GM12878 (cell line): ENCODE measurements at regions not wholly inside any gene's neighbourhood (a gene's known extent, or its start where the extent isn't known, plus 50 kb on each side); places are given as distances from the start of the nearest gene placed in this dataset.
A peak's percentile ranks its signal among the peaks of the same experiment; 100 is the strongest.

Experiments
- ATAC-seq: fragments of 200-7000 bp; cut with Tn5 transposase; 3 replicates; pipeline ENCODE4 v1.9.1; 2020; ENCODE audit warnings: mild to moderate bottlenecking, moderate library complexity
- BruUV-seq: library from RNA; stranded (reverse); fragments of 400-500 nt; replicated peaks from 2 replicates; lab custom pipeline; 2021; lab: Mats Ljungman, UMichigan
- CTCF ChIA-PET: fragments of 300-600 bp; sonication (Branson Sonifier 250); formaldehyde crosslinking; extraction: SDS; loops from one replicate; lab custom pipeline; 2021; ENCODE audit warnings: inconsistent platforms; lab: Yijun Ruan, JAX
- POLR2A ChIA-PET: fragments of 350-600 bp; formaldehyde crosslinking; extraction: SDS; loops from one replicate; lab custom pipeline; 2021; ENCODE audit warnings: inconsistent platforms; lab: Charles Lee
- RAD21 ChIA-PET: fragments of 300-600 bp; sonication (Branson Sonifier 250); formaldehyde crosslinking; loops from one replicate; lab custom pipeline; 2023; ENCODE audit warnings: antibody characterized with exemption; ENCODE audit not compliant: unreplicated experiment; lab: Charles Lee
- SMC1A ChIA-PET: fragments of 300-600 bp; sonication (Branson Sonifier 250); formaldehyde crosslinking; loops from one replicate; lab custom pipeline; 2023; ENCODE audit not compliant: unreplicated experiment, uncharacterized antibody; lab: Charles Lee
- DNase-seq: peaks from one replicate; pipeline ENCODE4 v3.0.0-alpha.2; 2011; ENCODE audit warnings: low read depth, low spot score
- FAIRE-seq: peaks from 3 replicates; lab custom pipeline; 2011; peaks lifted over from hg19 to GRCh38; lab: Jason Lieb, UNC
- H2AFZ ChIP-seq: 2 replicates; pipeline ENCODE4 v1.6.0; 2011; ENCODE audit warnings: low read depth, low read length, control low read depth; ENCODE audit not compliant: control insufficient read depth
- H3K27ac ChIP-seq: 2 replicates; pipeline ENCODE4 v1.5.1; 2011; ENCODE audit warnings: control low read depth; ENCODE audit not compliant: control insufficient read depth, insufficient read depth
- H3K27me3 ChIP-seq, 2 experiments: replicated peaks in 1 of 2; 2 replicates each; pipeline versions ENCODE4 v1.6.0 to v1.6.1; 2011; ENCODE audit warnings: low read length in 1 of 2; ENCODE audit not compliant: control insufficient read depth in 2 of 2, insufficient read depth in 2 of 2
- H3K36me3 ChIP-seq, 2 experiments: 2 replicates each; pipeline ENCODE4 v1.5.1; 2011; ENCODE audit warnings: low read length in 1 of 2; ENCODE audit not compliant: control insufficient read depth in 2 of 2, insufficient read depth in 2 of 2
- H3K4me1 ChIP-seq: 2 replicates; pipeline ENCODE4 v1.6.1; 2011; ENCODE audit warnings: mild to moderate bottlenecking, low read length, moderate library complexity, mixed read lengths; ENCODE audit not compliant: control insufficient read depth, insufficient read depth
- H3K4me2 ChIP-seq: 2 replicates; pipeline ENCODE4 v1.6.0; 2011; ENCODE audit warnings: control low read depth; ENCODE audit not compliant: control insufficient read depth, insufficient read depth
- H3K4me3 ChIP-seq: fragments of 200-600 bp; sonication (generic); 2 replicates; pipeline ENCODE4 v1.5.1; 2016
- H3K79me2 ChIP-seq: 2 replicates; pipeline ENCODE4 v1.6.0; 2011; ENCODE audit warnings: low read length; ENCODE audit not compliant: control insufficient read depth, insufficient read depth
- H3K9ac ChIP-seq: 2 replicates; pipeline ENCODE4 v1.8.0; 2011; ENCODE audit warnings: low read length, control low read depth, mixed read lengths; ENCODE audit not compliant: control insufficient read depth, insufficient read depth
- H3K9me3 ChIP-seq: replicated peaks from 3 replicates; pipeline ENCODE4 v1.5.1; 2011; ENCODE audit warnings: mild to moderate bottlenecking, low read length; ENCODE audit not compliant: control insufficient read depth, insufficient read depth
- H4K20me1 ChIP-seq: 2 replicates; pipeline ENCODE4 v1.6.0; 2011; ENCODE audit not compliant: control insufficient read depth, insufficient read depth
- BHLHE40 ChIP-seq, 2 experiments: fragments of 450-650 bp in 1 of 2; IDR thresholded peaks; 2 replicates each; pipeline ENCODE4 v1.6.1; 2011 to 2017; ENCODE audit warnings: low read depth in 2 of 2, borderline replicate concordance in 1 of 2, improper control_type of control experiment in 1 of 2, low read length in 1 of 2, mild to moderate bottlenecking in 1 of 2
- ETV6 ChIP-seq, 2 experiments: fragments of 450-650 bp in 1 of 2; IDR thresholded peaks in 1 of 2; conservative IDR thresholded peaks in 1 of 2; 2 replicates each; pipeline ENCODE4 v1.6.1; 2014; ENCODE audit warnings: antibody characterized with exemption in 1 of 2, borderline replicate concordance in 1 of 2, low read depth in 1 of 2, mild to moderate bottlenecking in 1 of 2, moderate library complexity in 1 of 2
- IKZF2 ChIP-seq, 2 experiments: fragments of 450-650 bp; IDR thresholded peaks; 2 replicates each; pipeline ENCODE4 v1.6.1; 2017; ENCODE audit warnings: mild to moderate bottlenecking in 2 of 2, moderate library complexity in 2 of 2
- RAD51 ChIP-seq: fragments of 450-650 bp; IDR thresholded peaks from 2 replicates; pipeline ENCODE4 v1.6.1; 2016; ENCODE audit warnings: moderate library complexity, mild to moderate bottlenecking, inconsistent platforms
- WGBS: methylation state at CpG from one replicate; pipeline ENCODE4 v1.1.6; 2016; ENCODE audit warnings: low lambda C conversion rate; ENCODE audit not compliant: insufficient replicate concordance, insufficient coverage; ENCODE audit errors: missing lambda C conversion rate; 5-methylcytosine and 5-hydroxymethylcytosine counted together
- in situ Hi-C: fragments of 300-500 bp; cut with MboI; formaldehyde crosslinking; loops from 9 replicates; pipeline ENCODE4 v1.14.3; 2018; ENCODE audit warnings: mixed read lengths
- intact Hi-C: fragments of 100-400 bp; cut with micrococcal nuclease; formaldehyde crosslinking; loops from one replicate; pipeline ENCODE4 v1.14.2; 2022; ENCODE audit not compliant: unreplicated experiment
- TF ChIP-seq, protein P1 (sequence below): fragments of 450-650 bp; formaldehyde crosslinking; IDR thresholded peaks from 2 replicates; pipeline ENCODE4 v1.5.0; 2022; ENCODE audit warnings: mild to moderate bottlenecking, missing genetic modification characterization

GRCh38 chr4:121221201-121221600 lies 57.1 kb upstream of the TNIP3 start:
- H3K9me3 ChIP-seq: no peaks in the 10 kb centered on the region
- no peaks in the 10 kb centered on the region for H3K27me3 ChIP-seq
- no peaks in the 10 kb centered on the region for H3K79me2 ChIP-seq
- TF ChIP-seq ETV6 (conservative IDR thresholded peaks at IDR 0.05 in 1 of 2, IDR thresholded peaks at IDR 0.05 in 1 of 2; ENCODE audit: borderline replicate concordance in 1 of 2, low read depth in 1 of 2) (no peak), BHLHE40 (IDR thresholded peaks at IDR 0.05; ENCODE audit: borderline replicate concordance in 1 of 2, low read depth in 2 of 2, low read length in 1 of 2) (0 out of 4 replicates have a peak, but pooled peaks of 1 of the 2 experiments have one; percentile 19), IKZF2 (IDR thresholded peaks at IDR 0.05) (no peak), RAD51 (peak; percentile 90)
- TF ChIP-seq, protein P1, sequence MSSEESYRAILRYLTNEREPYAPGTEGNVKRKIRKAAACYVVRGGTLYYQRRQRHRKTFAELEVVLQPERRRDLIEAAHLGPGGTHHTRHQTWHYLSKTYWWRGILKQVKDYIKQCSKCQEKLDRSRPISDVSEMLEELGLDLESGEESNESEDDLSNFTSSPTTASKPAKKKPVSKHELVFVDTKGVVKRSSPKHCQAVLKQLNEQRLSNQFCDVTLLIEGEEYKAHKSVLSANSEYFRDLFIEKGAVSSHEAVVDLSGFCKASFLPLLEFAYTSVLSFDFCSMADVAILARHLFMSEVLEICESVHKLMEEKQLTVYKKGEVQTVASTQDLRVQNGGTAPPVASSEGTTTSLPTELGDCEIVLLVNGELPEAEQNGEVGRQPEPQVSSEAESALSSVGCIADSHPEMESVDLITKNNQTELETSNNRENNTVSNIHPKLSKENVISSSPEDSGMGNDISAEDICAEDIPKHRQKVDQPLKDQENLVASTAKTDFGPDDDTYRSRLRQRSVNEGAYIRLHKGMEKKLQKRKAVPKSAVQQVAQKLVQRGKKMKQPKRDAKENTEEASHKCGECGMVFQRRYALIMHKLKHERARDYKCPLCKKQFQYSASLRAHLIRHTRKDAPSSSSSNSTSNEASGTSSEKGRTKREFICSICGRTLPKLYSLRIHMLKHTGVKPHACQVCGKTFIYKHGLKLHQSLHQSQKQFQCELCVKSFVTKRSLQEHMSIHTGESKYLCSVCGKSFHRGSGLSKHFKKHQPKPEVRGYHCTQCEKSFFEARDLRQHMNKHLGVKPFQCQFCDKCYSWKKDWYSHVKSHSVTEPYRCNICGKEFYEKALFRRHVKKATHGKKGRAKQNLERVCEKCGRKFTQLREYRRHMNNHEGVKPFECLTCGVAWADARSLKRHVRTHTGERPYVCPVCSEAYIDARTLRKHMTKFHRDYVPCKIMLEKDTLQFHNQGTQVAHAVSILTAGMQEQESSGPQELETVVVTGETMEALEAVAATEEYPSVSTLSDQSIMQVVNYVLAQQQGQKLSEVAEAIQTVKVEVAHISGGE (CRISPR knock-in tag): no peak
- intact Hi-C loops (no loop called here), in situ Hi-C loops (no loop called here)
- ChIA-PET CTCF (interaction anchor here (0.6 to 4.0 kb wide), 6 partner anchors 8 to 87 kb away, joined by 3 to 19 read pairs (median 5); no protein-coding TSS in a partner anchor), POLR2A (no interaction called here), SMC1A (interaction anchor here (1.5 kb wide), 2 partner anchors 11 to 22 kb away, joined by 4 read pairs; no protein-coding TSS in a partner anchor), RAD21 (interaction anchor here (2.2 kb wide), 1 partner anchor 29 kb away, joined by 6 read pairs; no protein-coding TSS in a partner anchor)
- H3K9ac ChIP-seq: no peak overlapping the region
- no peak overlapping the region for H2AFZ ChIP-seq
- 0% methylated on average over 1 of the region's 1 CpG for WGBS
- no peaks in the 10 kb centered on the region for H4K20me1 ChIP-seq
- no peaks in the 10 kb centered on the region for H3K36me3 ChIP-seq
- ATAC-seq (no peak), FAIRE-seq (no peak), DNase-seq (no peak)
- H3K4me1 ChIP-seq: no peaks in the 10 kb centered on the region
- H3K4me3 ChIP-seq: no peak overlapping the region
- no peak overlapping the region for H3K27ac ChIP-seq
- H3K4me2 ChIP-seq: no peak overlapping the region
- no TSS peak for BruUV-seq
